HG03103 (cell line): ENCODE measurements at regions not wholly inside any gene's neighbourhood (a gene's known extent, or its start where the extent isn't known, plus 50 kb on each side); places are given as distances from the start of the nearest gene placed in this dataset.
A peak's percentile ranks its signal among the peaks of the same experiment; 100 is the strongest.

Source experiments
- ATAC-seq: cut with Tn5 transposase; IDR thresholded peaks from one replicate; pipeline ENCODE4 v1.9.1; 2021; ENCODE audit warnings: low read depth; ENCODE audit not compliant: unreplicated experiment

DNA sequence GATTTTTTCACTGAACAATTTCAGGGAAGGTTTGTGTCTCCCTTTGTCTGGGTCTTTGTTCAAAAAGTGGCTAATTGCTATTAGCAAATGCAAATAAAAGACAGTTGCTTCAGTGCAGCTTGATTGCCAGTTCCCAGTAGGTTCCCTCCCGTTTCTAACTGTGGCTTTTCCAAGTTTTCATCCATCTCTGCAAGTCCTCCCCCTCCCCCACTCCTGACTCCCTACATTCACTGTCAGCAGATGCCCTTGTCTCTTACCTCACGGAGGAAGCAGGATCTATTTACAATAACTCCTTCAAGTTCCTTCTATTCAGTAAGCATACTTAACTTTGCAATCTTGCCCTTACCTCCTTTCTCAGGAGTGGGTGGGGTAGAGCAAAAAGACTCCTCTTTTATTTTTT lies 55.4 kb upstream of the SCEL start:
- ATAC-seq, result no peak

GRCh38 chr13:77479326-77479725 lies 56.2 kb upstream of the SCEL start:
- no peak for ATAC-seq

DNA sequence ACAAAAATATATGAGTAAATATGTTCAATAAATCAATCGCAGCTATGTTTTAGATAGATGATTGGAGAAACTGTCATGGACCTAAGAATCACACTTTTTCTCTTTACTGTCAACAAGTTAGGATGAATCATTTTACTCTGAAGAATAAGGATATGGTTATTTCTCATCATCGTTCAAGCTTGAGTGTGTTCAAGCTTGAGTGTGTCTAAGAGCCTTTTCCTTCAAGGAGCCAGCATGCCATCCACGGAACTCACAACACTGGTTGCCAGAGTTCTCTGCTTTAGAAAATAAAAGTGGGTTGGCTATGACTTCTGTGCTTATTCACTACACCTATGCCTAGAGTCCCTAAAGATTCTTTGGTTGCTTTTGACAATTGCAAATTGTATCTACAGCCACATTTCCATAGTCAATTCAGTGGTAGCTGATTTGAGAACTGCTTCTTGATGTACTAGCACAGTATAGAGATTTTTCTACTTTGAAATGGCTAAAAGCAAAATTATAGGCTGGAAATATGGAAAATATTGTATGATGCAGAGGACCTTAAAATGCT lies 58.1 kb upstream of the SCEL start:
- ATAC-seq, result no peak

DNA sequence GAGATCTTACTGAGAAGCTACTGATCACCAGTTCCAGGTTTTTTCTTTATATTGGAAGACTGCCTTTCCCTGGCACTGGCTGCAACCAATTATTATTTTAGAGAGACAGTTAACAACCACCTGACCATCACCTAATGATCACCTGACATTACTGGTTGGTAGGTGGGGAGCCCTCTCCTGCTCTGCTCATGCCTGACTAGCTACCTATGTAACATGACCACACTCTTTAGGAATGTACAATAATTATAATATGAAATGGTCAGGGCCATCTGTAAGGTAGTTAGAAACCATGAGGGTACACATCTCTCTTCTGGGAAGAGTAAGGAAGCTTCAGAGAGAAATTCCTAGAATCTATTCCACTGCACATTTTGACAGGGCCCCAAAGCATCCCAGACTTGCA lies 59.0 kb upstream of the SCEL start:
- ATAC-seq, result no peak

- ATAC-seq, result no peak
Observed at GRCh38 chr13:77475345-77476084, 60.0 kb upstream of the SCEL start.

DNA sequence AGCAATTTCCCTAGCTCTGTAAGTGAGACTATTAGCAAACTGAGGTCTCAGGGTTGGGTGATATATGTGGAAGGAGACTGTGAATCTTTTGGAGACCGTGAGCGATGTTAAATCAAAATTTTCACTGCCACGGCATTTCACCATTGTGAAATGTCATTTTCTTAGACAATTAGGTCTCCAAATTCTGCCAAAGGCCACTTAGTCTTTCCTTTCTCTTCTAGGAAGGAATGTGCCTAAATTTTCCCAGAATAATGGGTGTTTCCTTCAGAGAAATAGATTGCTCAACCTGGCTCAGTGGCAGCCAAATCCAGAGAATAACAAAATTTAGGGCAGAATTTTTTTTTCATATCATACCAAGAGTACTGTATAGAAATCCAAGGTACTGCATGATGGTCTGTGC lies 64.5 kb upstream of the SCEL start:
- ATAC-seq, result no peak

DNA sequence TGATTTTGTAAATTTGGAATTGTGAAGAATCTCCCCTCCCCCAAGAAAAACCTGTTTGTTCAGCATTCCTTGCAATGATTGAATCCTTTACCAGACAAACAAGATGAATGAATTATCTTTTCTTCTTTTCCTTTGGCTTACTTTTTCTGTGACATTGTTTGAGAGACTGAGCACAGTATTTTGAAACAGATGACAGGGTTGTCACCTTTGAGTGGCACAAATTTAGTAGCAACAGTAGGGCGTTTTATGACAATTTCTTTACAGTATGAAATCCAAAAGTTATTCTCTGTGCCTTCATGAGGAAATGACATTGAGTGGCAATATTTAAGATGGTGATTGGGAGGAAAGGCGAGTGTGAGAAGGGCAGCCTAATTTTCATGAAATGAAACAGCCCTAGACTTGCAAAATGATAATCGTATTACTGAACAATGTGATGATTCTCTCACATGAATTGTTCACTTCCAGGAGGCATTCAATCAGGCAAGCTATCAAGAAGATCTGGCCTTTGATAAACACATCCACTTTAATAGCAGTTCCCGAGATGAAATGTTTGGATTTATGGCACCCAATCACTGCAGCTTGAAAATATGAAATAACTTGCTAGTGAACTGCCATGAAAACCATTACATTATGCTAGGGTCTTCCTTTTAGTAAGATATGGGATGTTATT lies 68.6 kb upstream of the SCEL start:
- ATAC-seq, result no peak

- no peak for ATAC-seq
Observed at GRCh38 chr13:77465603-77466195, 69.8 kb upstream of the SCEL start.

- peak; percentile 76 for ATAC-seq
Observed at GRCh38 chr13:77460195-77460594, 75.3 kb upstream of the SCEL start.

- ATAC-seq, result no peak
Observed at GRCh38 chr13:77459592-77459991, 75.9 kb upstream of the SCEL start.

- ATAC-seq, result no peak
Observed at GRCh38 chr13:77458736-77459135, 76.8 kb upstream of the SCEL start.

DNA sequence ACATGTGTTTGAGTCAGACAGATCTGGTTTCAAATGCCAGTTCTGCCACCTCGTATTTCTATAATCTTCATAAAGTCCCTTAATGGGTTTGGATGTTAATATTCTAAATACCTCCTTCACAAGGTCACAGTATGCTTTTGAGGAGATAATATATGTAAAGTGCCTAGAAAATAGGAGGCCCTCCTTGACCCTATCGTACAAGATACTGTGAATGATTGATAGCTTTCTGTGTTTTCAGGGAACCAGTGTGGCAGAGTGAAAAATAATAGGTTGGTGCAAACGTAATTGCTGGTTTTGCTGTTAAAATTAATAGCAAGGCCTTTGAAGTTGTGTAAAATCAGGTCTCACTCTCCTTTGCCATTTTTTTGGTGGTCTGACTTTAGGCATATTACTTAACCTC lies 77.5 kb upstream of the SCEL start:
- no peak for ATAC-seq

- ATAC-seq, result no peak
Observed at GRCh38 chr13:77456271-77456670, 79.2 kb upstream of the SCEL start.

DNA sequence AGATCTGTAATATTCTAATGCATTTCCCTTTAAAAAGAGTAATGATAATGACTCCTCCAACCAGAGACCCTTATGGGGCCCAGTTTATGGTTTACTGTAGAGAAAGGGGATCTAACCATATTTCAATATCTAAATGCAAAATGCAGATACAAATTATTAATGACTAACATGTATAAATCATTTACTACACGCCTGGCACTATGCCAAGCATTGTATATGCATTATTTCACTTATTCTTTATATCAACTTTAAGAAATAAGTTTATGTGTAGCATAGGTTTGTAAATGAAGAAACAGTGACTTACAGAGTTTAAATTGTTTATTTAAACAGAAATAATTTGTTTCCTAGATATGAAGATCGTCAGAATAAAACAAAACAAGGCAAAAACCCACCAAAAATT lies 86.2 kb upstream of the SCEL start:
- ATAC-seq, result no peak

DNA sequence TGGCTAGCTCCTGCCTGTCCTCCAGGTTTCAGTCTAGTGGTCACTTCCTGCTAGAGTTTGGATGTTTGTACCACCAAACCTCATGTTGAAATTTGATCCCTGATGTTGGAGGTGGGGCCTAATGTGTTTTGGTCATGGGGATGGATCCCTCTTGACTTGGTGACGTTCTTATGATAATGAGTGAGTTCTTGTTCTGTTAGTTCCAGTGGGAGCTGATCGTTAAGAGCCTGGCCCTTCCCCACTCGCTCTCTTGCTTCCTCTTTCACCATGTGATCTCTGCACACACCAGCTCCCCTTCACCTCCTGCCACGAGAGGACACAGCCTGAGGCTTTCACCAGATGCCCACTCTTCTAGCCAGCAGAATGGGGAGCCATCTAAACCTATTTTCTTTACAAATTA lies 86.8 kb upstream of the SCEL start:
- ATAC-seq, result no peak

GRCh38 chr13:77443511-77443910 lies 92.0 kb upstream of the SCEL start:
- ATAC-seq, result no peak

GRCh38 chr13:77437267-77437666 lies 98.2 kb upstream of the SCEL start:
- ATAC-seq, result no peak

GRCh38 chr13:77434289-77434688 lies 101.2 kb upstream of the SCEL start:
- ATAC-seq, result no peak

GRCh38 chr13:77431449-77431848 lies 104.1 kb upstream of the SCEL start:
- ATAC-seq, result no peak

DNA sequence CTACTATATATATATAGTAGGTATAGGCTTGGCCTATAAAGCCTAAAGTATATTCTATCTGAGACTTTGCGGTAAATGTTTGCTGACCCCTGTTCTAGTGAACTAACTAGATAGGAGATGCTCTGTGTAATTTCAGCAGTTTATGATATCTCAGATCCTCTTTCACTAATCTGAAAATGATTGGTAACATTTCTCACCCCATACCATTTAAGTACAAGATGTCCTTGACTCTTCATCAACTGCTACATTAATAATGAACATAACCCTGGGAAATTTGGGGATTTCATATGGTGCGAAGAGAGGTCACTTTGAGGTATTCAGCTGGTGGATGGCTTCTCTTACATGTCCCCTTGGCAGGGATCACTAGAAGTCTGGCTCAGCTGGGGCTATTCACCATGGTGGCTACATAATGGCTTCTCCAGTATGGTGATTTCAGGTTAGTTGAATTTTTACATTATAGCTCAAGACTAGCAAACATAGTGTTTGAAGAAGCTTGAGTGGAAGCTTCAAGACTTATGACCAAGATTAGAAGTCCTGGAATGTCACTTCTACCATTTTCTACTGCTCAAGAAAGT lies 103.6 kb upstream of the MYCBP2 start:
- ATAC-seq, result peak; percentile 35
